GM12878 (cell line): ENCODE measurements at regions not wholly inside any gene's neighbourhood (a gene's known extent, or its start where the extent isn't known, plus 50 kb on each side); places are given as distances from the start of the nearest gene placed in this dataset.

Source experiments
- ATAC-seq: fragments of 200-7000 bp; cut with Tn5 transposase; 3 replicates; pipeline ENCODE4 v1.9.1; 2020; ENCODE audit warnings: mild to moderate bottlenecking, moderate library complexity
- BruUV-seq: library from RNA; stranded (reverse); fragments of 400-500 nt; replicated peaks from 2 replicates; lab custom pipeline; 2021; lab: Mats Ljungman, UMichigan
- CTCF ChIA-PET: fragments of 300-600 bp; sonication (Branson Sonifier 250); formaldehyde crosslinking; extraction: SDS; loops from one replicate; lab custom pipeline; 2021; ENCODE audit warnings: inconsistent platforms; lab: Yijun Ruan, JAX
- POLR2A ChIA-PET: fragments of 350-600 bp; formaldehyde crosslinking; extraction: SDS; loops from one replicate; lab custom pipeline; 2021; ENCODE audit warnings: inconsistent platforms; lab: Charles Lee
- RAD21 ChIA-PET: fragments of 300-600 bp; sonication (Branson Sonifier 250); formaldehyde crosslinking; loops from one replicate; lab custom pipeline; 2023; ENCODE audit warnings: antibody characterized with exemption; ENCODE audit not compliant: unreplicated experiment; lab: Charles Lee
- SMC1A ChIA-PET: fragments of 300-600 bp; sonication (Branson Sonifier 250); formaldehyde crosslinking; loops from one replicate; lab custom pipeline; 2023; ENCODE audit not compliant: unreplicated experiment, uncharacterized antibody; lab: Charles Lee
- DNase-seq: peaks from one replicate; pipeline ENCODE4 v3.0.0-alpha.2; 2011; ENCODE audit warnings: low read depth, low spot score
- FAIRE-seq: peaks from 3 replicates; lab custom pipeline; 2011; peaks lifted over from hg19 to GRCh38; lab: Jason Lieb, UNC
- H2AFZ ChIP-seq: 2 replicates; pipeline ENCODE4 v1.6.0; 2011; ENCODE audit warnings: low read depth, low read length, control low read depth; ENCODE audit not compliant: control insufficient read depth
- H3K27ac ChIP-seq: 2 replicates; pipeline ENCODE4 v1.5.1; 2011; ENCODE audit warnings: control low read depth; ENCODE audit not compliant: control insufficient read depth, insufficient read depth
- H3K27me3 ChIP-seq, 2 experiments: replicated peaks in 1 of 2; 2 replicates each; pipeline versions ENCODE4 v1.6.0 to v1.6.1; 2011; ENCODE audit warnings: low read length in 1 of 2; ENCODE audit not compliant: control insufficient read depth in 2 of 2, insufficient read depth in 2 of 2
- H3K36me3 ChIP-seq, 2 experiments: 2 replicates each; pipeline ENCODE4 v1.5.1; 2011; ENCODE audit warnings: low read length in 1 of 2; ENCODE audit not compliant: control insufficient read depth in 2 of 2, insufficient read depth in 2 of 2
- H3K4me1 ChIP-seq: 2 replicates; pipeline ENCODE4 v1.6.1; 2011; ENCODE audit warnings: mild to moderate bottlenecking, low read length, moderate library complexity, mixed read lengths; ENCODE audit not compliant: control insufficient read depth, insufficient read depth
- H3K4me2 ChIP-seq: 2 replicates; pipeline ENCODE4 v1.6.0; 2011; ENCODE audit warnings: control low read depth; ENCODE audit not compliant: control insufficient read depth, insufficient read depth
- H3K4me3 ChIP-seq: fragments of 200-600 bp; sonication (generic); 2 replicates; pipeline ENCODE4 v1.5.1; 2016
- H3K79me2 ChIP-seq: 2 replicates; pipeline ENCODE4 v1.6.0; 2011; ENCODE audit warnings: low read length; ENCODE audit not compliant: control insufficient read depth, insufficient read depth
- H3K9ac ChIP-seq: 2 replicates; pipeline ENCODE4 v1.8.0; 2011; ENCODE audit warnings: low read length, control low read depth, mixed read lengths; ENCODE audit not compliant: control insufficient read depth, insufficient read depth
- H3K9me3 ChIP-seq: replicated peaks from 3 replicates; pipeline ENCODE4 v1.5.1; 2011; ENCODE audit warnings: mild to moderate bottlenecking, low read length; ENCODE audit not compliant: control insufficient read depth, insufficient read depth
- H4K20me1 ChIP-seq: 2 replicates; pipeline ENCODE4 v1.6.0; 2011; ENCODE audit not compliant: control insufficient read depth, insufficient read depth
- ATF3 ChIP-seq: IDR thresholded peaks from 2 replicates; pipeline ENCODE4 v1.6.1; 2011; ENCODE audit warnings: low read depth, mild to moderate bottlenecking, low read length, moderate library complexity, borderline replicate concordance; ENCODE audit errors: extremely low read depth
- BRCA1 ChIP-seq: IDR thresholded peaks from 2 replicates; pipeline ENCODE4 v1.6.1; 2011; ENCODE audit warnings: low read depth, low read length, improper control_type of control experiment
- ETV6 ChIP-seq, 2 experiments: fragments of 450-650 bp in 1 of 2; IDR thresholded peaks in 1 of 2; conservative IDR thresholded peaks in 1 of 2; 2 replicates each; pipeline ENCODE4 v1.6.1; 2014; ENCODE audit warnings: antibody characterized with exemption in 1 of 2, borderline replicate concordance in 1 of 2, low read depth in 1 of 2, mild to moderate bottlenecking in 1 of 2, moderate library complexity in 1 of 2
- JUND ChIP-seq: IDR thresholded peaks from 2 replicates; pipeline ENCODE4 v1.6.1; 2012; ENCODE audit warnings: low read depth, mild to moderate bottlenecking, low read length, improper control_type of control experiment, moderate library complexity
- MYB ChIP-seq: fragments of 150-350 bp; IDR thresholded peaks from 2 replicates; pipeline ENCODE4 v1.6.1; 2014; ENCODE audit warnings: mild to moderate bottlenecking, low read depth, low read length, borderline replicate concordance
- STAT1 ChIP-seq: fragments of 450-650 bp; conservative IDR thresholded peaks from 2 replicates; pipeline ENCODE4 v1.6.1; 2014; ENCODE audit warnings: antibody characterized with exemption, mild to moderate bottlenecking
- WGBS: methylation state at CpG from one replicate; pipeline ENCODE4 v1.1.6; 2016; ENCODE audit warnings: low lambda C conversion rate; ENCODE audit not compliant: insufficient replicate concordance, insufficient coverage; ENCODE audit errors: missing lambda C conversion rate; 5-methylcytosine and 5-hydroxymethylcytosine counted together
- in situ Hi-C: fragments of 300-500 bp; cut with MboI; formaldehyde crosslinking; loops from 9 replicates; pipeline ENCODE4 v1.14.3; 2018; ENCODE audit warnings: mixed read lengths
- intact Hi-C: fragments of 100-400 bp; cut with micrococcal nuclease; formaldehyde crosslinking; loops from one replicate; pipeline ENCODE4 v1.14.2; 2022; ENCODE audit not compliant: unreplicated experiment

GRCh38 chr9:1918622-1919021 lies 96.5 kb upstream of the SMARCA2 start:
- no peak for ATAC-seq
- 96% methylated on average over 5 of the region's 5 CpGs for WGBS
- Histone ChIP-seq H3K9ac (no peak overlapping the region), H3K27ac (no peak overlapping the region), H4K20me1 (no peaks in the 10 kb centered on the region), H3K79me2 (no peaks in the 10 kb centered on the region), H3K36me3 (peaks cover 0 to 4% of the 10 kb centered on the region in 2 experiments; a peak in 2 of 4 replicates), H3K4me3 (no peak overlapping the region), H3K4me1 (peaks cover 3% of the 10 kb centered on the region), H2AFZ (no peak overlapping the region), H3K27me3 (no peaks in the 10 kb centered on the region), H3K4me2 (no peak overlapping the region), H3K9me3 (no peaks in the 10 kb centered on the region; the same call in 2 of the 3 replicates)
- no peak for DNase-seq
- no peak for TF ChIP-seq MYB
- ChIA-PET SMC1A (interaction anchor here (0.6 to 8.1 kb wide), 13 partner anchors 8 to 212 kb away, joined by 3 to 90 read pairs (median 6); no protein-coding TSS in a partner anchor), POLR2A (interaction anchor here (1.1 to 1.8 kb wide), 4 partner anchors 9 to 43 kb away, joined by 3 to 5 read pairs (median 4); no protein-coding TSS in a partner anchor), RAD21 (interaction anchor here (0.9 to 4.9 kb wide), 5 partner anchors 9 to 39 kb away, joined by 3 to 33 read pairs (median 4); no protein-coding TSS in a partner anchor), CTCF (interaction anchor here (0.7 to 3.7 kb wide), 8 partner anchors 9 to 195 kb away, joined by 3 to 15 read pairs (median 5); no protein-coding TSS in a partner anchor)
- no peak for FAIRE-seq
- BruUV-seq: no TSS peak
- intact Hi-C loops: no loop called here
- in situ Hi-C loops: no loop called here

- in situ Hi-C loops (no loop called here), intact Hi-C loops (no loop called here)
- no TSS peak for BruUV-seq
- ATAC-seq: no peak
- Histone ChIP-seq H3K36me3 (peaks cover 0 to 4% of the 10 kb centered on the region in 2 experiments; a peak in 2 of 4 replicates), H3K4me2 (no peak overlapping the region), H3K4me1 (peaks cover 3% of the 10 kb centered on the region), H3K9ac (no peak overlapping the region), H3K4me3 (no peak overlapping the region), H4K20me1 (no peaks in the 10 kb centered on the region), H2AFZ (no peak overlapping the region), H3K79me2 (no peaks in the 10 kb centered on the region), H3K27ac (no peak overlapping the region), H3K27me3 (no peaks in the 10 kb centered on the region), H3K9me3 (no peaks in the 10 kb centered on the region; the same call in 2 of the 3 replicates)
- no peak for DNase-seq
- no peak for FAIRE-seq
- POLR2A ChIA-PET: interaction anchor here (1.3 to 1.9 kb wide), 4 partner anchors 9 to 44 kb away, joined by 3 to 5 read pairs (median 4); no protein-coding TSS in a partner anchor
- RAD21 ChIA-PET: interaction anchor here (0.9 to 4.9 kb wide), 4 partner anchors 10 to 40 kb away, joined by 3 to 33 read pairs (median 12); no protein-coding TSS in a partner anchor
- WGBS: over 99% methylated on average over 4 of the region's 4 CpGs
- TF ChIP-seq JUND (no peak), ETV6 (conservative IDR thresholded peaks at IDR 0.05 in 1 of 2, IDR thresholded peaks at IDR 0.05 in 1 of 2; ENCODE audit: borderline replicate concordance in 1 of 2, low read depth in 1 of 2) (no peak), ATF3 (no peak), BRCA1 (no peak), STAT1 (no peak)
- CTCF ChIA-PET: interaction anchor here (0.7 to 3.7 kb wide), 7 partner anchors 9 to 196 kb away, joined by 3 to 15 read pairs (median 5); no protein-coding TSS in a partner anchor
- SMC1A ChIA-PET: interaction anchor here (0.6 to 8.1 kb wide), 16 partner anchors 8 to 213 kb away, joined by 3 to 90 read pairs (median 5); no protein-coding TSS in a partner anchor
These were observed 95.9 kb upstream of the SMARCA2 start for GRCh38 chr9:1919229-1919628.
